A549 (cell line): ENCODE measurements at regions not wholly inside any gene's neighbourhood (a gene's known extent, or its start where the extent isn't known, plus 50 kb on each side); places are given as distances from the start of the nearest gene placed in this dataset.

ENCODE experiments used
- ATAC-seq, 2 experiments: fragments of 200-7000 bp in 1 of 2; fragments of >200 bp in 1 of 2; cut with Nextera tagmentation in 1 of 2; cut with Tn5 transposase in 1 of 2; 3 replicates each; pipeline versions ENCODE4 v1.8.0 to v1.9.1; 2018 to 2020; ENCODE audit warnings: mild to moderate bottlenecking in 1 of 2, moderate library complexity in 1 of 2
- CTCF ChIA-PET: fragments of 300-600 bp; sonication (Branson Sonifier 250); formaldehyde crosslinking; extraction: SDS; loops from one replicate; lab custom pipeline; 2021; ENCODE audit warnings: antibody characterized with exemption, inconsistent platforms; lab: Yijun Ruan, JAX
- POLR2A ChIA-PET: fragments of 350-600 bp; formaldehyde crosslinking; extraction: SDS; loops from one replicate; lab custom pipeline; 2021; ENCODE audit warnings: antibody characterized with exemption, inconsistent platforms; lab: Yijun Ruan, JAX
- DNase-seq, 2 experiments: peaks; one replicate each; pipeline versions ENCODE4 v3.0.0 to v3.0.0-alpha.2; 2011 to 2016; ENCODE audit warnings: low read depth in 1 of 2, low spot score in 1 of 2
- FAIRE-seq: peaks from 2 replicates; lab custom pipeline; 2011; peaks lifted over from hg19 to GRCh38; lab: Jason Lieb, UNC
- H3K27ac ChIP-seq, 2 experiments: fragments of >200 bp; sonication (Bioruptor Twin); formaldehyde crosslinking; 3 replicates each; pipeline ENCODE4 v1.5.1; 2016 to 2017
- H3K4me1 ChIP-seq: fragments of >200 bp; sonication (Bioruptor Twin); formaldehyde crosslinking; 3 replicates; pipeline ENCODE4 v1.6.1; 2016
- H3K4me2 ChIP-seq: fragments of >200 bp; sonication (Bioruptor Twin); formaldehyde crosslinking; 3 replicates; pipeline ENCODE4 v1.6.1; 2016
- H3K4me3 ChIP-seq: fragments of >200 bp; sonication (Bioruptor Twin); formaldehyde crosslinking; 3 replicates; pipeline ENCODE4 v1.5.1; 2016
- H3K9me3 ChIP-seq: fragments of >200 bp; sonication (Bioruptor Twin); formaldehyde crosslinking; 3 replicates; pipeline ENCODE4 v1.6.1; 2016
- BCL3 ChIP-seq: fragments of >200 bp; sonication (Bioruptor Twin); formaldehyde crosslinking; IDR thresholded peaks from 3 replicates; pipeline ENCODE4 v1.6.1; 2016
- CBX8 ChIP-seq: fragments of 200-600 bp; sonication (generic); IDR thresholded peaks from 2 replicates; pipeline ENCODE4 v1.6.1; 2016
- CEBPB ChIP-seq, 2 experiments: fragments of >200 bp in 1 of 2; sonication (Bioruptor Twin) in 1 of 2; formaldehyde crosslinking in 1 of 2; IDR thresholded peaks; 2 replicates each; pipeline ENCODE4 v1.6.1; 2012 to 2016
- CHD2 ChIP-seq: fragments of 150-350 bp; IDR thresholded peaks from 2 replicates; pipeline ENCODE4 v1.6.1; 2014; ENCODE audit warnings: low read length; ENCODE audit not compliant: partially characterized antibody
- E2F6 ChIP-seq: IDR thresholded peaks from 2 replicates; pipeline ENCODE4 v1.6.1; 2012; ENCODE audit warnings: low read depth, borderline replicate concordance
- EHF ChIP-seq: fragments of 250-450 bp; sonication (Bioruptor Pico); IDR thresholded peaks from 2 replicates; pipeline ENCODE4 v1.5.0; 2020; ENCODE audit warnings: mild to moderate bottlenecking
- EHMT2 ChIP-seq: fragments of 200-600 bp; sonication (generic); IDR thresholded peaks from 2 replicates; pipeline ENCODE4 v1.6.1; 2016; ENCODE audit warnings: antibody characterized with exemption, low read depth, mild to moderate bottlenecking, moderate library complexity
- ESRRA ChIP-seq: fragments of 150-350 bp; IDR thresholded peaks from 2 replicates; pipeline ENCODE4 v1.6.1; 2014; ENCODE audit warnings: mild to moderate bottlenecking, low read length, borderline replicate concordance
- FOSB ChIP-seq: fragments of 250-450 bp; sonication (Bioruptor Pico); IDR thresholded peaks from 2 replicates; pipeline ENCODE4 v1.5.0; 2020; ENCODE audit warnings: mild to moderate bottlenecking, moderate library complexity
- FOSL2 ChIP-seq, 2 experiments: fragments of 450-650 bp in 1 of 2; fragments of >200 bp in 1 of 2; sonication (Bioruptor Twin) in 1 of 2; formaldehyde crosslinking; IDR thresholded peaks; 2 replicates each; pipeline versions ENCODE4 v1.5.0 to v1.6.1; 2016 to 2020; ENCODE audit warnings: mild to moderate bottlenecking in 1 of 2, moderate library complexity in 1 of 2
- FOXS1 ChIP-seq: fragments of 250-450 bp; sonication (Bioruptor Pico); IDR thresholded peaks from 2 replicates; pipeline ENCODE4 v1.5.0; 2020; ENCODE audit warnings: mild to moderate bottlenecking, moderate library complexity
- HMGXB4 ChIP-seq: fragments of 250-450 bp; sonication (Bioruptor Pico); IDR thresholded peaks from 2 replicates; pipeline ENCODE4 v1.5.0; 2021; ENCODE audit warnings: mild to moderate bottlenecking, moderate library complexity, borderline replicate concordance
- HOXA7 ChIP-seq: fragments of 250-450 bp; sonication (Bioruptor Pico); IDR thresholded peaks from 2 replicates; pipeline ENCODE4 v1.5.0; 2020; ENCODE audit warnings: mild to moderate bottlenecking, moderate library complexity
- HOXB5 ChIP-seq: fragments of 250-450 bp; sonication (Bioruptor Pico); IDR thresholded peaks from 2 replicates; pipeline ENCODE4 v1.5.0; 2020; ENCODE audit warnings: mild to moderate bottlenecking, moderate library complexity
- KDM5A ChIP-seq: fragments of 200-600 bp; sonication (generic); IDR thresholded peaks from 2 replicates; pipeline ENCODE4 v1.6.1; 2016; ENCODE audit warnings: antibody characterized with exemption, mild to moderate bottlenecking
- MAFK ChIP-seq: fragments of 450-650 bp; IDR thresholded peaks from 2 replicates; pipeline ENCODE4 v1.6.1; 2014; ENCODE audit not compliant: partially characterized antibody
- MAZ ChIP-seq: fragments of 150-350 bp; IDR thresholded peaks from 2 replicates; pipeline ENCODE4 v1.6.1; 2014; ENCODE audit warnings: antibody characterized with exemption, low read depth, low read length, borderline replicate concordance
- NFE2L2 ChIP-seq: fragments of 150-350 bp; conservative IDR thresholded peaks from 2 replicates; pipeline ENCODE4 v1.6.1; 2014; ENCODE audit warnings: low read length
- NPAS2 ChIP-seq: fragments of 250-450 bp; sonication (Bioruptor Pico); IDR thresholded peaks from 2 replicates; pipeline ENCODE4 v1.8.0; 2022; ENCODE audit warnings: mild to moderate bottlenecking, moderate library complexity, borderline replicate concordance
- NR3C1 ChIP-seq: fragments of >200 bp; sonication (Bioruptor Twin); formaldehyde crosslinking; IDR thresholded peaks from 3 replicates; pipeline ENCODE4 v1.6.1; 2017
- PBX3 ChIP-seq: IDR thresholded peaks from 2 replicates; pipeline ENCODE4 v1.6.1; 2012
- PHF8 ChIP-seq: fragments of 200-600 bp; sonication (generic); IDR thresholded peaks from 2 replicates; pipeline ENCODE4 v1.6.1; 2016; ENCODE audit warnings: low read depth, mild to moderate bottlenecking, antibody characterized with exemption, moderate library complexity, borderline replicate concordance
- POLR2A ChIP-seq: IDR thresholded peaks from 2 replicates; pipeline ENCODE4 v1.6.1; 2012; ENCODE audit warnings: mild to moderate bottlenecking, low read length
- RFX5 ChIP-seq: fragments of 450-650 bp; IDR thresholded peaks from 2 replicates; pipeline ENCODE4 v1.7.1; 2014; ENCODE audit warnings: antibody characterized with exemption, mild to moderate bottlenecking, moderate library complexity
- RNF2 ChIP-seq: fragments of 200-600 bp; sonication (generic); IDR thresholded peaks from 2 replicates; pipeline ENCODE4 v1.6.1; 2016; ENCODE audit warnings: low read depth, mild to moderate bottlenecking, antibody characterized with exemption, moderate library complexity, borderline replicate concordance
- TFCP2L1 ChIP-seq: fragments of 250-450 bp; sonication (Bioruptor Pico); IDR thresholded peaks from 2 replicates; pipeline ENCODE4 v1.5.0; 2021; ENCODE audit warnings: mild to moderate bottlenecking
- USF2 ChIP-seq: fragments of 450-650 bp; IDR thresholded peaks from 2 replicates; pipeline ENCODE4 v1.6.1; 2014; ENCODE audit warnings: antibody characterized with exemption
- ZFP36 ChIP-seq: fragments of 450-650 bp; IDR thresholded peaks from 2 replicates; pipeline ENCODE4 v1.6.1; 2014; ENCODE audit warnings: borderline replicate concordance; ENCODE audit not compliant: partially characterized antibody
- ZSCAN20 ChIP-seq: fragments of 250-450 bp; sonication (Bioruptor Pico); IDR thresholded peaks from 2 replicates; pipeline ENCODE4 v1.8.0; 2022; ENCODE audit warnings: mild to moderate bottlenecking, moderate library complexity
- WGBS: methylation state at CpG from one replicate; pipeline ENCODE4 v1.1.6; 2017; ENCODE audit errors: missing lambda C conversion rate; 5-methylcytosine and 5-hydroxymethylcytosine counted together

GRCh38 chr22:48567213-48567975 lies 1260.3 kb downstream of the BRD1 start:
- WGBS, result 57% methylated on average over 15 of the region's 18 CpGs
- ATAC-seq (no peak), FAIRE-seq (no peak), DNase-seq (no peak)
- Histone ChIP-seq H3K4me3 (no peak overlapping the region), H3K9me3 (peaks cover 3% of the 10 kb centered on the region; the same call in 1 of the 3 replicates), H3K27ac (no peak overlapping the region), H3K4me2 (no peak overlapping the region), H3K4me1 (no peaks in the 10 kb centered on the region)
- ChIA-PET POLR2A (no interaction called here), CTCF (no interaction called here)
- TF ChIP-seq FOSL2 (IDR thresholded peaks at IDR 0.05) (no peak), FOSL2 (CRISPR knock-in tag; IDR thresholded peaks at IDR 0.05) (no peak), HMGXB4 (CRISPR knock-in tag) (no peak), HOXA7 (CRISPR knock-in tag) (no peak), CBX8 (no peak), CEBPB (IDR thresholded peaks at IDR 0.05) (no peak), PHF8 (no peak), MAZ (no peak), NFE2L2 (no peak), ZSCAN20 (no peak), E2F6 (no peak), ESRRA (no peak), KDM5A (no peak), PBX3 (no peak), ZFP36 (no peak), TFCP2L1 (CRISPR knock-in tag) (no peak), RNF2 (no peak), EHMT2 (no peak), BCL3 (no peak), MAFK (no peak)
- TF ChIP-seq, all 56 proteins: peak for 0

- ChIA-PET CTCF (no interaction called here), POLR2A (no interaction called here)
- H3K4me3 ChIP-seq, result no peak overlapping the region
- H3K9me3 ChIP-seq, result no peaks in the 10 kb centered on the region; the same call in 2 of the 3 replicates
- no peak overlapping the region for H3K4me2 ChIP-seq
- 66% methylated on average over 13 of the region's 13 CpGs for WGBS
- no peak overlapping the region for H3K27ac ChIP-seq
- FAIRE-seq (no peak), DNase-seq (no peak), ATAC-seq (no peak)
- H3K4me1 ChIP-seq, result no peaks in the 10 kb centered on the region
- no peak for TF ChIP-seq PBX3
- TF ChIP-seq NPAS2 (CRISPR knock-in tag), result no peak
- TF ChIP-seq NR3C1, result no peak
- TF ChIP-seq FOXS1 (CRISPR knock-in tag), result no peak
- no peak for TF ChIP-seq RFX5
- no peak for TF ChIP-seq POLR2A
- TF ChIP-seq MAFK, result no peak
- no peak for TF ChIP-seq FOSB
- TF ChIP-seq HOXB5 (CRISPR knock-in tag), result no peak
- no peak for TF ChIP-seq CEBPB (IDR thresholded peaks at IDR 0.05)
- TF ChIP-seq EHF, result no peak
- no peak for TF ChIP-seq E2F6
- no peak for TF ChIP-seq EHMT2
- no peak for TF ChIP-seq CHD2
- TF ChIP-seq USF2, result no peak
Observed at GRCh38 chr22:48566741-48567140, 1260.9 kb downstream of the BRD1 start.
